ENCODE measurements at regions not wholly inside any gene's neighbourhood (a gene's known extent, or its start where the extent isn't known, plus 50 kb on each side); places are given as distances from the start of the nearest gene placed in this dataset.

DNA sequence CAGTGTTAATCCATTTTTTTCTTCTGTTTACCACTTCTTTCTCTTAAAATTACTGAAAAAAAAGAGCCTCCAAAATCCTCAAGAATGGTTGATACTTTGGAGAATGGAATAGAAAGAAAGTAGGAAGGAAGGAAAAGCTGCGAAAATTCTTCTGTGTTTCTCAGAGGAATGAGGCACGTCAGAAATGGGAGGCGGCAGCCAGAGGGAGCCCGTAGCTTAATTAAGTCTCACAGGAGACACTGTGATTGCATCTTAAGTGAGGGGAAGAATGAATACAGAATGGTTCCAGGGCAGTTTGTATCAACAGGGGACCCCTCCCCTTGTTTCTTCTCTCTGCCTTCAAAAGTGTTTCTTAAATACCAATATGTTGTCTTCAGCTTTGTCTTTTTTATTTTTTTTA is 1099.5 kb downstream of the PLA2G4A start:
- TF ChIP-seq CEBPB (IDR thresholded peaks at IDR 0.05): no peak
- TF ChIP-seq RAD21 (IDR thresholded peaks at IDR 0.05; ENCODE audit: low read depth): peak; percentile 21; the same call in 1 of the 2 replicates

DNA sequence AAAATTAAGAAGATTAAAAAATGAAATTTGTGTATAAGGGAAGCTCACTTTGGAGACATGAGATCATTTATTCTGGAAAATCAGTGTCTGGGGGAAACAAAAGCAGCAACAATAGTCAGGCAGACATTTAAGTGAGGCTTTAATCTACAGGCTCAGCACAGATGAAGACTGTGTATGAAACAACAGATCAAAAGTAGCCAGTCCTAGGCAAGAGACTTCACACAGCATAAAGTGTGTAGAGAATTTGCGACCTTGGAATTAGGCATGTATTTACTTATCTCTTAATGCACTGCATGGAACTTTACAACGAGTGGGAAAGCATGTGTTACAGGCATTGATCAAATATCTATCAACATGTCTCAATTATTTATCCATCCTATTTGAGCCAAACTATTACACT is 1099.9 kb downstream of the PLA2G4A start:
- TF ChIP-seq ZBTB7A (IDR thresholded peaks at IDR 0.05; ENCODE audit: low read depth): no peak
- no peak for TF ChIP-seq RAD21 (IDR thresholded peaks at IDR 0.05; ENCODE audit: low read depth)
- TF ChIP-seq EGR1 (IDR thresholded peaks at IDR 0.05): no peak
- TF ChIP-seq, protein P1, sequence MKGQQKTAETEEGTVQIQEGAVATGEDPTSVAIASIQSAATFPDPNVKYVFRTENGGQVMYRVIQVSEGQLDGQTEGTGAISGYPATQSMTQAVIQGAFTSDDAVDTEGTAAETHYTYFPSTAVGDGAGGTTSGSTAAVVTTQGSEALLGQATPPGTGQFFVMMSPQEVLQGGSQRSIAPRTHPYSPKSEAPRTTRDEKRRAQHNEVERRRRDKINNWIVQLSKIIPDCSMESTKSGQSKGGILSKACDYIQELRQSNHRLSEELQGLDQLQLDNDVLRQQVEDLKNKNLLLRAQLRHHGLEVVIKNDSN (IDR thresholded peaks at IDR 0.05): no peak
- TF ChIP-seq TAF1 (IDR thresholded peaks at IDR 0.05; ENCODE audit: low read depth): no peak
- no peak for TF ChIP-seq CEBPB (IDR thresholded peaks at IDR 0.05)
- TF ChIP-seq, protein P2, sequence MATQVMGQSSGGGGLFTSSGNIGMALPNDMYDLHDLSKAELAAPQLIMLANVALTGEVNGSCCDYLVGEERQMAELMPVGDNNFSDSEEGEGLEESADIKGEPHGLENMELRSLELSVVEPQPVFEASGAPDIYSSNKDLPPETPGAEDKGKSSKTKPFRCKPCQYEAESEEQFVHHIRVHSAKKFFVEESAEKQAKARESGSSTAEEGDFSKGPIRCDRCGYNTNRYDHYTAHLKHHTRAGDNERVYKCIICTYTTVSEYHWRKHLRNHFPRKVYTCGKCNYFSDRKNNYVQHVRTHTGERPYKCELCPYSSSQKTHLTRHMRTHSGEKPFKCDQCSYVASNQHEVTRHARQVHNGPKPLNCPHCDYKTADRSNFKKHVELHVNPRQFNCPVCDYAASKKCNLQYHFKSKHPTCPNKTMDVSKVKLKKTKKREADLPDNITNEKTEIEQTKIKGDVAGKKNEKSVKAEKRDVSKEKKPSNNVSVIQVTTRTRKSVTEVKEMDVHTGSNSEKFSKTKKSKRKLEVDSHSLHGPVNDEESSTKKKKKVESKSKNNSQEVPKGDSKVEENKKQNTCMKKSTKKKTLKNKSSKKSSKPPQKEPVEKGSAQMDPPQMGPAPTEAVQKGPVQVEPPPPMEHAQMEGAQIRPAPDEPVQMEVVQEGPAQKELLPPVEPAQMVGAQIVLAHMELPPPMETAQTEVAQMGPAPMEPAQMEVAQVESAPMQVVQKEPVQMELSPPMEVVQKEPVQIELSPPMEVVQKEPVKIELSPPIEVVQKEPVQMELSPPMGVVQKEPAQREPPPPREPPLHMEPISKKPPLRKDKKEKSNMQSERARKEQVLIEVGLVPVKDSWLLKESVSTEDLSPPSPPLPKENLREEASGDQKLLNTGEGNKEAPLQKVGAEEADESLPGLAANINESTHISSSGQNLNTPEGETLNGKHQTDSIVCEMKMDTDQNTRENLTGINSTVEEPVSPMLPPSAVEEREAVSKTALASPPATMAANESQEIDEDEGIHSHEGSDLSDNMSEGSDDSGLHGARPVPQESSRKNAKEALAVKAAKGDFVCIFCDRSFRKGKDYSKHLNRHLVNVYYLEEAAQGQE (IDR thresholded peaks at IDR 0.05; ENCODE audit: low read depth): no peak

DNA sequence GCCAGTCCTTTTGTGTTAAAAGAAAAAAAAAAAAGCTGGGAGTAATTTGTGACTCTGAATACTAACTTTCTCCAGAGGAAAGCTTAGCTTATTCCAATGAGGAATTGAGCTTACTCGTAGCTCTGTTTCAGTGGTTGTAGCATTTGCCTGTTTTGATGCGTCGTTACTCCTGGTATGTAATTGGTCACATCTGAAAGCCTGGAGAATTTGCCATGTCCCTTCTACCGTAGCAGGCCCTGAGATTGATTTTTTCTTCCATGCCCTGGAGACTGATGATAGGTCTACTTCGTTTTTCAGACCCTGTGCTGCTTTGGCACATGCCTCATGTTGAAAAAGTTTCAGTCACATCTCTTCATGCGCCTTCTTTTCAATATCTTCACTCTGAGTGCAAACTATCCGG is 1103.0 kb downstream of the PLA2G4A start:
- TF ChIP-seq EGR1 (IDR thresholded peaks at IDR 0.05) (no peak), CREB1 (IDR thresholded peaks at IDR 0.05; ENCODE audit: low read depth) (no peak), EP300 (IDR thresholded peaks at IDR 0.05; ENCODE audit: borderline replicate concordance) (no peak), YY1 (IDR thresholded peaks at IDR 0.05; ENCODE audit: low read depth) (no peak), RAD21 (IDR thresholded peaks at IDR 0.05; ENCODE audit: low read depth) (no peak), NFIC (IDR thresholded peaks at IDR 0.05) (no peak), CEBPB (IDR thresholded peaks at IDR 0.05) (no peak), TEAD4 (IDR thresholded peaks at IDR 0.05) (no peak), TAF1 (IDR thresholded peaks at IDR 0.05; ENCODE audit: low read depth) (no peak), FOXM1 (IDR thresholded peaks at IDR 0.05; ENCODE audit: borderline replicate concordance, low read depth) (no peak), ZBTB7A (IDR thresholded peaks at IDR 0.05; ENCODE audit: low read depth) (no peak), TCF12 (IDR thresholded peaks at IDR 0.05; ENCODE audit: low read depth) (no peak)
- TF ChIP-seq, protein P2 (IDR thresholded peaks at IDR 0.05; ENCODE audit: low read depth): no peak
- TF ChIP-seq, protein P1 (IDR thresholded peaks at IDR 0.05): no peak
- TF ChIP-seq, protein P3, sequence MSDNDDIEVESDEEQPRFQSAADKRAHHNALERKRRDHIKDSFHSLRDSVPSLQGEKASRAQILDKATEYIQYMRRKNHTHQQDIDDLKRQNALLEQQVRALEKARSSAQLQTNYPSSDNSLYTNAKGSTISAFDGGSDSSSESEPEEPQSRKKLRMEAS (IDR thresholded peaks at IDR 0.05): no peak

DNA sequence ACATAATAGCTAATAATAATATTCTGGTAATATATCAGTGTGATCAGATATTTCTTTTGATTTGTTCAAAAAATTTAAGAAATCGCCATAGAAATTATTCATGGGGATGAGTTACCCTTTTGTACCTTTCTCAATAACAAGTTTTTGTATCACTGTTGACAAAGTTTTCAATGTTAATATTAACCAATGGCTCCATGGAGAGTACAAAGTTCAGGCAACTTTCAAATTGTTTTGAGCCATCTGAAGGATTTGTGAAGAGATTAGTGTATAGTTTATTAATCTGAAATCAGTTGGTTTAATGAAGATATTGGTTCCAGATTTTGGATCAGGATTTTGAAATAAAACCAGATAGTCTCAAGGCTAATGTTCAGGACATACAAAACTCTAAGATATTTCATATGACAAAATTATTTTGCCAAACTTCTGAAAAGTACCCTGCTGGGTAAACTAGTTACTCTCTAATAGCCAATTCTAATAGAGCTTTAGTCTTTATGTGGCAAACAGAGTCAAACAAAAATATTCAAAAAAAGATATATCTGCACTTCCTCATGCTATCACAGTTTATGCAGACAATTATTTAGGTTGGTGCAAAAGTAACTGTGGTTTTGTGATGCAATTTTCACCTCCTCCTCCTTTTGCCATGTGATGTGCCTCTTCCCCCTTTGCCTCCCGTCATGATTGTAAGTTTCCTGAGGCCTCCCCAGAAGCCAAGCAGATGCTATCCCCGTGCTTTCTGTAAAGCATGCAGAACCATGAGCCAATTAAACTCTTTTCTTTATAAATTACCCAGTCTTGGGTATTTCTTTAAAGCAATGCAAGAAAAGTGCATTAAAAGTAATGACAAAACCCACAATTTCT is 1105.0 kb downstream of the PLA2G4A start:
- no peak for TF ChIP-seq CREB1 (IDR thresholded peaks at IDR 0.05; ENCODE audit: low read depth)
- no peak for TF ChIP-seq EGR1 (IDR thresholded peaks at IDR 0.05)
- no peak for TF ChIP-seq EP300 (IDR thresholded peaks at IDR 0.05; ENCODE audit: borderline replicate concordance)
- TF ChIP-seq RAD21 (IDR thresholded peaks at IDR 0.05; ENCODE audit: low read depth): no peak
- TF ChIP-seq, protein P3 (IDR thresholded peaks at IDR 0.05): no peak
- TF ChIP-seq YY1 (IDR thresholded peaks at IDR 0.05; ENCODE audit: low read depth): no peak
- no peak for TF ChIP-seq TEAD4 (IDR thresholded peaks at IDR 0.05)
- TF ChIP-seq NFIC (IDR thresholded peaks at IDR 0.05): no peak
- TF ChIP-seq TCF12 (IDR thresholded peaks at IDR 0.05; ENCODE audit: low read depth): no peak
- no peak for TF ChIP-seq CEBPB (IDR thresholded peaks at IDR 0.05)
- TF ChIP-seq TAF1 (IDR thresholded peaks at IDR 0.05; ENCODE audit: low read depth): no peak
- TF ChIP-seq ZBTB7A (IDR thresholded peaks at IDR 0.05; ENCODE audit: low read depth): no peak
- TF ChIP-seq, protein P2 (IDR thresholded peaks at IDR 0.05; ENCODE audit: low read depth): no peak
